Loucy (cell line): ENCODE measurements at regions not wholly inside any gene's neighbourhood (a gene's known extent, or its start where the extent isn't known, plus 50 kb on each side); places are given as distances from the start of the nearest gene placed in this dataset.
A peak's percentile ranks its signal among the peaks of the same experiment; 100 is the strongest.
"Not testable (repeated sequence)": the region's sequence is repeated elsewhere in the genome, so short reads cannot be mapped to it uniquely, and the experiment has no call there.

Source experiments
- H2AFZ ChIP-seq: fragments of 200-600 bp; sonication (generic); 2 replicates; pipeline ENCODE4 v1.6.0; 2016; ENCODE audit warnings: antibody characterized with exemption, mild to moderate bottlenecking, low read length, moderate library complexity
- H3F3A ChIP-seq: fragments of 200-600 bp; 2 replicates; pipeline ENCODE4 v1.6.0; 2016; ENCODE audit warnings: antibody characterized with exemption, low read depth, mild to moderate bottlenecking
- H3K27me3 ChIP-seq: fragments of 200-600 bp; sonication (generic); 2 replicates; pipeline ENCODE4 v1.6.1; 2014; ENCODE audit warnings: low read length, mild to moderate bottlenecking; ENCODE audit not compliant: insufficient read depth, poor library complexity, severe bottlenecking
- H3K36me3 ChIP-seq: fragments of 200-600 bp; sonication (generic); 2 replicates; pipeline ENCODE4 v1.6.1; 2016; ENCODE audit warnings: low read length; ENCODE audit not compliant: insufficient read depth
- H3K4me1 ChIP-seq: fragments of 200-600 bp; sonication (generic); 2 replicates; pipeline ENCODE4 v1.5.1; 2014; ENCODE audit warnings: low read length, mild to moderate bottlenecking; ENCODE audit not compliant: insufficient read depth, poor library complexity, severe bottlenecking
- H3K4me2 ChIP-seq: fragments of 200-600 bp; sonication (generic); 2 replicates; pipeline ENCODE4 v1.6.0; 2014; ENCODE audit warnings: antibody characterized with exemption, low read length, low read depth, mild to moderate bottlenecking; ENCODE audit not compliant: poor library complexity, severe bottlenecking
- H3K4me3 ChIP-seq: fragments of 200-600 bp; sonication (generic); 2 replicates; pipeline ENCODE4 v1.5.1; 2014; ENCODE audit warnings: low read length, mild to moderate bottlenecking, mixed read lengths; ENCODE audit not compliant: poor library complexity, severe bottlenecking
- H3K79me2 ChIP-seq: fragments of 200-600 bp; sonication (generic); 2 replicates; pipeline ENCODE4 v1.6.1; 2014; ENCODE audit warnings: low read length; ENCODE audit not compliant: insufficient read depth
- H3K9ac ChIP-seq: fragments of 200-600 bp; sonication (generic); 2 replicates; pipeline ENCODE4 v1.6.0; 2014; ENCODE audit warnings: mild to moderate bottlenecking, low read depth, low read length, moderate library complexity; ENCODE audit not compliant: poor library complexity, severe bottlenecking
- H3K9me2 ChIP-seq: fragments of 200-600 bp; sonication (generic); replicated peaks from 2 replicates; pipeline ENCODE4 v1.6.1; 2016; ENCODE audit warnings: low read depth, low read length, mixed read lengths
- H3K9me3 ChIP-seq: fragments of 200-600 bp; sonication (generic); 2 replicates; pipeline ENCODE4 v1.6.1; 2014; ENCODE audit warnings: mild to moderate bottlenecking, antibody characterized with exemption, low read length, low read depth; ENCODE audit not compliant: insufficient read depth
- H4K20me1 ChIP-seq: fragments of 200-600 bp; sonication (generic); 2 replicates; pipeline ENCODE4 v1.6.0; 2014; ENCODE audit warnings: antibody characterized with exemption, low read length, mild to moderate bottlenecking; ENCODE audit not compliant: insufficient read depth, poor library complexity, severe bottlenecking
- EZH2phosphoT487 ChIP-seq: fragments of 200-600 bp; IDR thresholded peaks from 2 replicates; pipeline ENCODE4 v1.6.1; 2018; ENCODE audit warnings: antibody characterized with exemption, mild to moderate bottlenecking, moderate library complexity, borderline replicate concordance
- TF ChIP-seq, protein P1 (sequence below): fragments of 200-600 bp; sonication (generic); conservative IDR thresholded peaks from 2 replicates; pipeline ENCODE4 v1.5.1; 2014; ENCODE audit warnings: mild to moderate bottlenecking, antibody characterized with exemption, low read length

DNA sequence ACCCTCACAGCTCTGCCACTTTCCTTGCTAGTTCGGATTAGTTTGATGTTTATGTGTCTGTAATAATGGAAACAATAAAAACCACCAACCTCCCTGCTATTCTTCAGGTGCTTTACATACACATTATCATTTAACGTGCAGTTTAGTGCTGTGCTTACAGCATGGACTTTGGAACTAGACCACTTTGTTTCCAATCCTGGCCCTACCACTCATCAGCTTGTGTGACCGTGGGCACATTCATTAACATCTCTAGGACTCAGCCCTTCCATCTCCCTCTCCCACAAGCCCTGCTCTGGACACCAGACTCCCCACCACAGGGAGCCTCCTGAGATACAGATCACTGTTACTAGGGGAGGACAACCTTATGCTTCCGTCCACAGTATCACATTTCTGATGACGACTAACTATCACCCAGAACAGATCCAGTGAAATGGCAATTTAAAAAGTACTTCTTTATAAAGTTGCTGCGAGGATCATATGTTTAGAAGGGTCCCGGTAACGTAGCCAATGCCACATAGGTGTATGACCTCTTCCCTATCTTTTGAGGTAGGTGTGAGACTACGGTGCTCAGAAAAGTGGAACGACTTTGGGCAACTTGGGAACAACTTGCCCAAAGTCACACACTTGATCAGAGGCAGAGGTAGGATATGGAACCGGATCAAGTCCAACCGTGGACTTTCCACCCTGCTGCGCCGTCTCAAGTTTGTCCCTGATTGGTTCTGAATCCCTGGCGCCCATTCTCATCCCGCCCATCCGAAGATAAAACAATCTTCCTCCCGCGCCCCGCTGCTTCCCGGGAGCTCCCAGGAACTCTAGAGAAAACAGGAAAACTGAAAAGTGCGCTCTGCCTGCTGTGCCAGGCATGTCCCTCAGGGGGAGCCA lies 132.4 kb upstream of the NIPBL start:
- H3K27me3 ChIP-seq: no peaks in the 10 kb centered on the region
- no peaks in the 10 kb centered on the region for H3K9me3 ChIP-seq
- H2AFZ ChIP-seq: peak overlapping the region; percentile 97
- H3K79me2 ChIP-seq: no peaks in the 10 kb centered on the region
- H3F3A ChIP-seq: no peaks in the 10 kb centered on the region
- no peaks in the 10 kb centered on the region for H3K36me3 ChIP-seq
- no peak for TF ChIP-seq EZH2phosphoT487
- TF ChIP-seq, protein P1, sequence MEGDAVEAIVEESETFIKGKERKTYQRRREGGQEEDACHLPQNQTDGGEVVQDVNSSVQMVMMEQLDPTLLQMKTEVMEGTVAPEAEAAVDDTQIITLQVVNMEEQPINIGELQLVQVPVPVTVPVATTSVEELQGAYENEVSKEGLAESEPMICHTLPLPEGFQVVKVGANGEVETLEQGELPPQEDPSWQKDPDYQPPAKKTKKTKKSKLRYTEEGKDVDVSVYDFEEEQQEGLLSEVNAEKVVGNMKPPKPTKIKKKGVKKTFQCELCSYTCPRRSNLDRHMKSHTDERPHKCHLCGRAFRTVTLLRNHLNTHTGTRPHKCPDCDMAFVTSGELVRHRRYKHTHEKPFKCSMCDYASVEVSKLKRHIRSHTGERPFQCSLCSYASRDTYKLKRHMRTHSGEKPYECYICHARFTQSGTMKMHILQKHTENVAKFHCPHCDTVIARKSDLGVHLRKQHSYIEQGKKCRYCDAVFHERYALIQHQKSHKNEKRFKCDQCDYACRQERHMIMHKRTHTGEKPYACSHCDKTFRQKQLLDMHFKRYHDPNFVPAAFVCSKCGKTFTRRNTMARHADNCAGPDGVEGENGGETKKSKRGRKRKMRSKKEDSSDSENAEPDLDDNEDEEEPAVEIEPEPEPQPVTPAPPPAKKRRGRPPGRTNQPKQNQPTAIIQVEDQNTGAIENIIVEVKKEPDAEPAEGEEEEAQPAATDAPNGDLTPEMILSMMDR: peak; percentile 80
- peak overlapping the region; percentile 72 for H3K4me3 ChIP-seq
- H3K4me1 ChIP-seq: peaks cover 8% of the 10 kb centered on the region
- H3K4me2 ChIP-seq: peak overlapping the region; percentile 88
- no peaks in the 10 kb centered on the region for H4K20me1 ChIP-seq
- H3K9me2 ChIP-seq: no peaks in the 10 kb centered on the region
- peak overlapping the region; percentile 38 for H3K9ac ChIP-seq

DNA sequence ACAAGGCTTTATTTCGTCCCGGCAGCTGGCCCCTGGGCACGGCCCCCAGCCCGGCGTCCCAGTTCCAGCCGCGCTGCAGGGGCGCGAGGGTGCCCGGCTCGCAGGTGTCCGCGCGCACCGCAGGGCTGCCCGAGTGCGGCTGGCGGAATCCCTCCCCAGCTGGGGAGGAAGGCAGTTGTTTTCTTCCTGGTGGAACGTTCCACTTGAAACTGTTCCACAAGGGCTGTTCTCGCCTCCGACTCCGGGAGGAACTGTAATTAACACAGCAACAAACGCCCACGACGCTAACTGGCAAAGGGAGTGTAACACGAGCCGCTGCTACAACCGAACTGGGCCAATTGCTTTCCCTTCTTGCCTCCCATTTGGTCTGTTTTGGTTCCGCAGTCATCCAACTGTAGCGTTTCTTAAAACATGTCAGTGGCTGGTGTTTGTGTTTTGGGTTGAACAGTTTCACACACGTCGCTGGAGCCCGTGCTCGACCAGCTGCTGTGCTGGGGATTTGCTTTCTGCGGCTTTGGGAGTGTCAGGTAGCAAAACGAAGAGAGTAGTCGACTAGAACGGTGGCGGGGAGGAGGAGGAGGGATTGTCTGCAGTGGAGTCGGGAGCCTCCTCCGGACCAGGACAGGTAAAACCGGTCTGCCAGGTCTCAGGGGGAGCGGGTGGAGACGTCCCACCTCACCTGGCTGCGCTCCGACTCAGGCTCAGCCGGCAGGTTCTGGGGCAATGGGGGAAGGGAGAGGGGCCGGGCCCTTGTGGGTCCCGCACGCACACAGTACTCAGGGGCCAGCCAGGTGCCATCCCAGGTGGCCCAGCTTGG lies 131.6 kb upstream of the NIPBL start:
- Histone ChIP-seq H3K27me3 (no peaks in the 10 kb centered on the region), H3K9ac (peak overlapping the region; percentile 38), H4K20me1 (no peaks in the 10 kb centered on the region), H3K9me3 (no peaks in the 10 kb centered on the region), H3K79me2 (no peaks in the 10 kb centered on the region), H3K4me3 (peak overlapping the region; percentile 72), H3K36me3 (no peaks in the 10 kb centered on the region), H3K4me2 (peak overlapping the region; percentile 88), H3K9me2 (no peaks in the 10 kb centered on the region), H2AFZ (peak overlapping the region; percentile 97), H3K4me1 (peaks cover 5% of the 10 kb centered on the region), H3F3A (no peaks in the 10 kb centered on the region)
- no peak for TF ChIP-seq EZH2phosphoT487
- TF ChIP-seq, protein P1: no peak

DNA sequence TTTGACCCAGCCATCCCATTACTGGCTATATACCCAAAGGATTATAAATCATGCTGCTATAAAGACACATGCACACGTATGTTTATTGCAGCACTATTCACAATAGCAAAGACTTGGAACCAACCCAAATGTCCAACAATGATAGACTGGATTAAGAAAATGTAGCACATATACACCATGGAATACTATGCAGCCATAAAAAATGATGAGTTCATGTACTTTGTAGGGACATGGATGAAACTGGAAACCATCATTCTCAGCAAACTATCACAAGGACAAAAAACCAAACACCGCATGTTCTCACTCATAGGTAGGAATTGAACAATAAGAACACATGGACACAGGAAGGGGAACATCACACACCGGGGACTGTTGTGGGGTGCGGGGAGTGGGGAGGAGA lies 128.8 kb upstream of the NIPBL start:
- H3K4me2 ChIP-seq, H3K9me3 ChIP-seq, H2AFZ ChIP-seq, H3K4me3 ChIP-seq, H3K27me3 ChIP-seq, H3F3A ChIP-seq, H4K20me1 ChIP-seq, H3K9me2 ChIP-seq, H3K36me3 ChIP-seq, H3K4me1 ChIP-seq, H3K9ac ChIP-seq, H3K79me2 ChIP-seq: not testable (repeated sequence)
